ENCODE measurements at regions not wholly inside any gene's neighbourhood (a gene's known extent, or its start where the extent isn't known, plus 50 kb on each side); places are given as distances from the start of the nearest gene placed in this dataset.

DNA sequence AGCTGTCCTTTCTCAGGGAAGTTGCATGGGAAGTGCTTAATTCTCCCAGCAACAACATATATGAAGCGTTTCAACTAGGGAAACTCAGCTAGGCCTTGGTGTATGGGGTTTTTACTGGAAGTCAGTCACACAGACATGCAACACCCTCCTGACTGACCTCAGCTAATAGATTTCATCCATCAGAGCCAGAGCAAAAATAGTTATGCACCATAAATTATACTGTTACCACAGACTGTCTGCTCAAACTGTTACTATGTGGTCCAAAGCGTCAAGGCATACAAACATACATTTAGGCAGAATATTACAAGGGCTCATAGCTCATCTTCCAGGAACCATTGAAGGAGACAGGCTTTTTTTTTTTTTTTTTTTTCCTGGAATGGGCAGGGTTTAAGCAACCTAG, 417.9 kb downstream of the ANKRD7 start:
- no peaks in the 10 kb centered on the region for H3K4me1 ChIP-seq (ENCODE audit: control insufficient read depth in 5 of 5, insufficient read depth in 5 of 5, low read length in 5 of 5)
- H3K27me3 ChIP-seq (ENCODE audit: control insufficient read depth in 5 of 5, insufficient read depth in 4 of 5, low read length in 5 of 5): no peaks in the 10 kb centered on the region
- no peaks in the 10 kb centered on the region for H3K9me3 ChIP-seq (ENCODE audit: control insufficient read depth in 5 of 5, low read length in 5 of 5)
- no peaks in the 10 kb centered on the region for H3K36me3 ChIP-seq (ENCODE audit: control insufficient read depth in 5 of 5, insufficient read depth in 5 of 5, low read length in 5 of 5)
- H3K4me3 ChIP-seq (ENCODE audit: low read depth in 1 of 5, low read length in 5 of 5): no peak overlapping the region
- H3K27ac ChIP-seq (ENCODE audit: low read depth, low read length): no peak overlapping the region
- H3K9ac ChIP-seq (ENCODE audit: low read length in 5 of 5): no peak overlapping the region

DNA sequence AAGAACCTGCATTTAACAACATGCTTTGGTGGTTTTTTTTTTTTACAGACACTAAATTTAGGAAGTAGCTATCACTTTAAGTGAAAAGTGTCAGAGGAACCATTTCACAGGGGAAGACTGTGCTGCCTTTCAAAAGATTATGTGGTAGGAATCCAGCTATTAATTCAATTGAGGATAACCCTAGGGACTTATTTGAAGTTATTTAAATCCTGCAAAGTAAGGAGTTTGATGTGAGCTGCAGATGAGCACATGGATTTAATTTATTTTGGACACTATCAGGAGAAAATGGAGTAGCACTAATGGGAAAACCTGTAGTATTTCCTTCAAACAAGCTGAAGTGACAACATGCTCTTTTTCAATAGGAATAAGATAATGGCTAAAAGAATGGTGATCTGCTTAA, 419.8 kb downstream of the ANKRD7 start:
- no peak overlapping the region for H3K27ac ChIP-seq (ENCODE audit: low read depth, low read length)
- H3K4me1 ChIP-seq (ENCODE audit: control insufficient read depth in 5 of 5, insufficient read depth in 5 of 5, low read length in 5 of 5): no peaks in the 10 kb centered on the region
- H3K36me3 ChIP-seq (ENCODE audit: control insufficient read depth in 5 of 5, insufficient read depth in 5 of 5, low read length in 5 of 5): no peaks in the 10 kb centered on the region
- H3K27me3 ChIP-seq (ENCODE audit: control insufficient read depth in 5 of 5, insufficient read depth in 4 of 5, low read length in 5 of 5): no peaks in the 10 kb centered on the region
- no peaks in the 10 kb centered on the region for H3K9me3 ChIP-seq (ENCODE audit: control insufficient read depth in 5 of 5, low read length in 5 of 5)
- H3K9ac ChIP-seq (ENCODE audit: low read length in 5 of 5): no peak overlapping the region
- H3K4me3 ChIP-seq (ENCODE audit: low read depth in 1 of 5, low read length in 5 of 5): no peak overlapping the region

DNA sequence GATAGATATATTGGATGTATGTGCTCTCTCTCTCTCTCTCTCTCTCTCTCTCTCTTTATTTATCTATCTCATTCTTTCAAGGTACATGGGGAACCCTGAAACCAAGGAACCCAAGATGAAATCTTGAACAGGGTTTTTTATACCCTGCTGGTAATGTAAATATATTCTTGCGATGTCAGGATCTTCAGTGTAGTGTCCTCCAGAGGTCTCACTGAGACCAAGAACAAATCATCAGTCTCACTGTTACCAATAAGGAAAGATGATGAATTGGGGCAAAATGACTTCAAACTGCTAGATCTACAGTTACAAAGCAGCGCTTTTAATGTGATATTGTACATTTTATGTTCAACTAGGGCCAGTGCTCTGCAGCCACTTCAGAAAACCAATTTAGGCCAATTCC, 423.5 kb downstream of the ANKRD7 start:
- no peaks in the 10 kb centered on the region for H3K36me3 ChIP-seq (ENCODE audit: control insufficient read depth in 5 of 5, insufficient read depth in 5 of 5, low read length in 5 of 5)
- H3K9ac ChIP-seq (ENCODE audit: low read length in 5 of 5): no peak overlapping the region
- H3K4me1 ChIP-seq (ENCODE audit: control insufficient read depth in 5 of 5, insufficient read depth in 5 of 5, low read length in 5 of 5): no peaks in the 10 kb centered on the region
- no peak overlapping the region for H3K27ac ChIP-seq (ENCODE audit: low read depth, low read length)
- H3K27me3 ChIP-seq (ENCODE audit: control insufficient read depth in 5 of 5, insufficient read depth in 4 of 5, low read length in 5 of 5): no peaks in the 10 kb centered on the region
- H3K4me3 ChIP-seq (ENCODE audit: low read depth in 1 of 5, low read length in 5 of 5): no peak overlapping the region
- H3K9me3 ChIP-seq (ENCODE audit: control insufficient read depth in 5 of 5, low read length in 5 of 5): no peaks in the 10 kb centered on the region

DNA sequence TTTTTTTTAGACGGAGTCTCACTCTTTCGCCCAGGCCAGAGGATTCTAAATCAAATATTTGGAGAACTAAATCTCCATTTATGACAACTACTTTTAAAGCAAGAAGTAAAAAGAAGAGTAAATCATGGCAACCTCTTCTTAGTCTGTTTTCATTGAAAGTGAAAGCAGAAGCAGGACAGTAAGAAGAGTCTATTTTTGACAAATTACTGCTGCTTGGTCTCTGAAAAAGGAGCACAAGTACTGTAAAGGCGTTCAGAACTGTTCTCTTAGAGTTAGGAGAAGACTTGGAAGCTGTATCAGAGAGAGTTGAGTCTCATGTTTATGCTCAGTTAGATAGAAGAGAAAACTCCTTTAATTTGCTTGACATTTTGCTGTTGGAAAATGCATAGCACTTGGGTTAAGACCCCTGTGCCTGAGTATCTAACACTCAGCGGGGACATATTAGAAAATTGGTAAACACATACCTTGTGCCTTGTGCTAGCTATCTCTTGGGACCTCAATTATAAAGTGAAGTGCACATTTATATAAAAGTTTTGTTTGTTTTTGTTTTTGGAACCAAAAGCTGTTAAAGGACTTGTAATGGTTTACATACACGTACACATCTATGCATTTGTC, 433.0 kb downstream of the ANKRD7 start:
- no peak overlapping the region for H3K27ac ChIP-seq (ENCODE audit: low read depth, low read length)
- H3K36me3 ChIP-seq (ENCODE audit: control insufficient read depth in 5 of 5, insufficient read depth in 5 of 5, low read length in 5 of 5): no peaks in the 10 kb centered on the region
- H3K4me3 ChIP-seq (ENCODE audit: low read depth in 1 of 5, low read length in 5 of 5): no peak overlapping the region
- no peaks in the 10 kb centered on the region for H3K27me3 ChIP-seq (ENCODE audit: control insufficient read depth in 5 of 5, insufficient read depth in 4 of 5, low read length in 5 of 5)
- H3K9me3 ChIP-seq (ENCODE audit: control insufficient read depth in 5 of 5, low read length in 5 of 5): no peaks in the 10 kb centered on the region
- H3K9ac ChIP-seq (ENCODE audit: low read length in 5 of 5): no peak overlapping the region
- no peaks in the 10 kb centered on the region for H3K4me1 ChIP-seq (ENCODE audit: control insufficient read depth in 5 of 5, insufficient read depth in 5 of 5, low read length in 5 of 5)

DNA sequence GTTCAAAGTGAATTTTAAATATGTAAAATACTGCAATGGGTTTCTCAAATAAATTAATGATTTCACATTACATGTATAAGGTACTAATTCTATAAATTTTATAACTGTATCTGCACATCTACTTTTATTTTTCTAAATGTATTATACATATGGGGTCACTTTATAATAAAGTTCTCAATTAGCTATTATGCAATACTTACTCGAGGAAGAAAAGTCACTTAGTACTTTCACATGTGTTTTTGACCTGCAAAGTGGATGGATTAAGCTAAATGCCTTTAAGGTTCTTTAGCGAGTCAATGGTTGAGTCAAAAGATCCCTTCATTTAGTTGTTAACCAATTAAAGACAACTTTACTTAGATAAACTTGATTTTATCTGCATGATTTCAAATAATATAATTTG, 437.8 kb downstream of the ANKRD7 start:
- no peaks in the 10 kb centered on the region for H3K9me3 ChIP-seq (ENCODE audit: control insufficient read depth in 5 of 5, low read length in 5 of 5)
- no peaks in the 10 kb centered on the region for H3K36me3 ChIP-seq (ENCODE audit: control insufficient read depth in 5 of 5, insufficient read depth in 5 of 5, low read length in 5 of 5)
- no peaks in the 10 kb centered on the region for H3K4me1 ChIP-seq (ENCODE audit: control insufficient read depth in 5 of 5, insufficient read depth in 5 of 5, low read length in 5 of 5)
- no peak overlapping the region for H3K4me3 ChIP-seq (ENCODE audit: low read depth in 1 of 5, low read length in 5 of 5)
- no peak overlapping the region for H3K9ac ChIP-seq (ENCODE audit: low read length in 5 of 5)
- no peaks in the 10 kb centered on the region for H3K27me3 ChIP-seq (ENCODE audit: control insufficient read depth in 5 of 5, insufficient read depth in 4 of 5, low read length in 5 of 5)
- H3K27ac ChIP-seq (ENCODE audit: low read depth, low read length): no peak overlapping the region

DNA sequence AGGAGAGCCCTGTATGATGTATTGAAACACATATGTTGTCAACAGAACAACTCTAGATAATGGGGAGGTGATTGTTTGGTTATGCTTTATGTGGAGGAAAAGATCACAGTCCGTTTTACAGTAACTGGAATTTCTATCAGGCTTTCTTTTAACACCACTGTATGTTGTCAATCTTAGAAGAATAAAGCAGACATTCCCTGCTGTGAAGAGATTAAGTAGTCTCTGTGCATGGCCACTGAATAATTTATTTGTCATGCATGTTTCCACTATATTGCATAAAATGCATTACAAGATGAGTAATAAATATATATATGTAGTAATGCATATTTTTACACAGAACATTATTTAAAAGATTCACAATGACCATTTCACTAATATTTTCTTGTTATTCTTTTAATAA, 440.0 kb downstream of the ANKRD7 start:
- Histone ChIP-seq H3K4me3 (ENCODE audit: low read depth in 1 of 5, low read length in 5 of 5) (no peak overlapping the region), H3K9ac (ENCODE audit: low read length in 5 of 5) (no peak overlapping the region), H3K27me3 (ENCODE audit: control insufficient read depth in 5 of 5, insufficient read depth in 4 of 5, low read length in 5 of 5) (no peaks in the 10 kb centered on the region), H3K36me3 (ENCODE audit: control insufficient read depth in 5 of 5, insufficient read depth in 5 of 5, low read length in 5 of 5) (no peaks in the 10 kb centered on the region), H3K4me1 (ENCODE audit: control insufficient read depth in 5 of 5, insufficient read depth in 5 of 5, low read length in 5 of 5) (no peaks in the 10 kb centered on the region), H3K27ac (ENCODE audit: low read depth, low read length) (no peak overlapping the region), H3K9me3 (ENCODE audit: control insufficient read depth in 5 of 5, low read length in 5 of 5) (no peaks in the 10 kb centered on the region)

DNA sequence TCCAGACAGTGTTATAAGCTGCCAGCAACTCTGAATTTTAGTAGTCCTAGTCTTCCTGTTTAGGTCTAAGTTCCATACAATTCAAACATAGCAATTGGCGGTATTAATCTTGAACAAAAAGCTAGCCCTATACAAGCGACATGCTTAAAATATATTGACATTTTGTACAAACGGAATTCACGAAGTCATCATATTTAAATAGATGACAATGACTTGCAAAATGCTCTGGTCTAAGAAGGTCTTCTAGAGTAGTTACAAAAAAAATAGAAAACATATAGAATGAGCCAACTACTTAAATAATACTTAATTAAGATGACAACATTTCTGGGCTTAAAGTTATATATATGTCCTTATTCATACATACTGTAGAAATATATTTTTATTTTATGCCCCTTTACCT, 446.6 kb downstream of the ANKRD7 start:
- H3K4me1 ChIP-seq (ENCODE audit: control insufficient read depth in 5 of 5, insufficient read depth in 5 of 5, low read length in 5 of 5): no peaks in the 10 kb centered on the region
- H3K27me3 ChIP-seq (ENCODE audit: control insufficient read depth in 5 of 5, insufficient read depth in 4 of 5, low read length in 5 of 5): no peaks in the 10 kb centered on the region
- H3K36me3 ChIP-seq (ENCODE audit: control insufficient read depth in 5 of 5, insufficient read depth in 5 of 5, low read length in 5 of 5): no peaks in the 10 kb centered on the region
- no peaks in the 10 kb centered on the region for H3K9me3 ChIP-seq (ENCODE audit: control insufficient read depth in 5 of 5, low read length in 5 of 5)
- no peak overlapping the region for H3K9ac ChIP-seq (ENCODE audit: low read length in 5 of 5)
- no peak overlapping the region for H3K27ac ChIP-seq (ENCODE audit: low read depth, low read length)
- no peak overlapping the region for H3K4me3 ChIP-seq (ENCODE audit: low read depth in 1 of 5, low read length in 5 of 5)

DNA sequence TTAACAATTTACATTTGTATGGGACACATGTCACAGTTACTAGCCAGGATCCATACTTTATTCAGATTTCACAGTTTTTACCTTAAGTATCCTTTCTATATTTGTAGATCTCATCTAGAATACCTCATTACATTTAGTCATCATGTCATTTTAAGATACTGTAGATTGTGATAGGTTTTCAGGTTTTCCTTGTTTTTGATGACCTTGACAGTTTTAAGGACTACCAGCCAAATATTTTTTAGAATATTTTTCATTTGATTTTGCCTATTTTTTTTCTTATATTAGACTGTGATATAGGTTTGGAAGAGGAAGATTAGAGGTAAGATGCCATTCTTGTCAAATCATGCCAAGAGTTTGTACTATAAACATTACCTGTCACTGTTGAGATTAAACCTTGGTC, 460.3 kb downstream of the ANKRD7 start:
- Histone ChIP-seq H3K4me1 (ENCODE audit: control insufficient read depth in 5 of 5, insufficient read depth in 5 of 5, low read length in 5 of 5) (peaks cover 0 to 7% (median 0%) of the 10 kb centered on the region in 5 donors), H3K36me3 (ENCODE audit: control insufficient read depth in 5 of 5, insufficient read depth in 5 of 5, low read length in 5 of 5) (no peaks in the 10 kb centered on the region), H3K4me3 (ENCODE audit: low read depth in 1 of 5, low read length in 5 of 5) (no peak overlapping the region), H3K9me3 (ENCODE audit: control insufficient read depth in 5 of 5, low read length in 5 of 5) (no peaks in the 10 kb centered on the region), H3K27ac (ENCODE audit: low read depth, low read length) (no peak overlapping the region), H3K9ac (ENCODE audit: low read length in 5 of 5) (no peak overlapping the region), H3K27me3 (ENCODE audit: control insufficient read depth in 5 of 5, insufficient read depth in 4 of 5, low read length in 5 of 5) (no peaks in the 10 kb centered on the region)

DNA sequence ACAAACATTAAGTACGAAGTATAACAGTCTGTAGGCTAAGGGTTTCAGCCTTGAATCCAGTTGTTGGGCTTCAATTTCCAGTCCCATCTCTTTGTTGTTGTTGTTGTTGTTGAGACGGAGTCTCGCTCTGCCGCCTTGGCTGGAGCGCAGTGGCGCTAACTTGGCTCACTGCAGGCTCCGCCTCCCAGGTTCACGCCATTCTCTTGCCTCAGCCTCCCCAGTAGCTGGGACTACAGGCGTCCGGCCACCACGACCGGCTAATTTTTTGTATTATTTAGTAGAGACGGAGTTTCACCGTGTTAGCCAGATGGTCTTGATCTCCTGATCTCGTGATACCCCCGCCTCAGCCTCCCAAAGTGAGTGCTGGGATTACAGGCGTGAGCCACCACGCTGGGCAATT, 464.9 kb downstream of the ANKRD7 start:
- no peaks in the 10 kb centered on the region for H3K27me3 ChIP-seq (ENCODE audit: control insufficient read depth in 5 of 5, insufficient read depth in 4 of 5, low read length in 5 of 5)
- H3K4me1 ChIP-seq (ENCODE audit: control insufficient read depth in 5 of 5, insufficient read depth in 5 of 5, low read length in 5 of 5): peaks cover 0 to 4% (median 0%) of the 10 kb centered on the region in 5 donors
- H3K9me3 ChIP-seq (ENCODE audit: control insufficient read depth in 5 of 5, low read length in 5 of 5): no peaks in the 10 kb centered on the region
- H3K4me3 ChIP-seq (ENCODE audit: low read depth in 1 of 5, low read length in 5 of 5): no peak overlapping the region
- no peak overlapping the region for H3K9ac ChIP-seq (ENCODE audit: low read length in 5 of 5)
- no peak overlapping the region for H3K27ac ChIP-seq (ENCODE audit: low read depth, low read length)
- H3K36me3 ChIP-seq (ENCODE audit: control insufficient read depth in 5 of 5, insufficient read depth in 5 of 5, low read length in 5 of 5): no peaks in the 10 kb centered on the region

DNA sequence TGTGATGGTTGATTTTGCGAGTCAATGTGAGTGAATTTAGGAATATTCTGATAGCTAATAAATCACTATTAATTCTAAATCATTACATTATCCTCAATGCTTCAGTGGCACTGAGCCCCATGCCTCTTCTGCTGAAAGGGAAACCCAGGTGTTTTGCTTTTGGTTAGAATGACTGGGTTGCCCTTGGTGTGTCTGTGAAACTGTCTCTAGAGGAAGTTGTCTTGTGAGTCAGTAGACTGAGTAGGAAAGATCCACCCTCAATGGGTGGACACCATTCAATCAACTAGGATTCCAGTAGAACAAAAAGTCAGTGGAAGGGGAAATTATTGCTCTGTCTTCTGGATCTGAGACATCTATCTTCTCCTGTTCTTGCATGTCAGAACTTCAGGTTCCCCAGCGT, 472.4 kb downstream of the ANKRD7 start:
- Histone ChIP-seq H3K9me3 (ENCODE audit: control insufficient read depth in 5 of 5, low read length in 5 of 5) (no peaks in the 10 kb centered on the region), H3K4me1 (ENCODE audit: control insufficient read depth in 5 of 5, insufficient read depth in 5 of 5, low read length in 5 of 5) (peaks cover 0 to under 1% (median 0%) of the 10 kb centered on the region in 5 donors), H3K9ac (ENCODE audit: low read length in 5 of 5) (no peak overlapping the region), H3K27ac (ENCODE audit: low read depth, low read length) (no peak overlapping the region), H3K27me3 (ENCODE audit: control insufficient read depth in 5 of 5, insufficient read depth in 4 of 5, low read length in 5 of 5) (no peaks in the 10 kb centered on the region), H3K36me3 (ENCODE audit: control insufficient read depth in 5 of 5, insufficient read depth in 5 of 5, low read length in 5 of 5) (no peaks in the 10 kb centered on the region), H3K4me3 (ENCODE audit: low read depth in 1 of 5, low read length in 5 of 5) (no peak overlapping the region)

DNA sequence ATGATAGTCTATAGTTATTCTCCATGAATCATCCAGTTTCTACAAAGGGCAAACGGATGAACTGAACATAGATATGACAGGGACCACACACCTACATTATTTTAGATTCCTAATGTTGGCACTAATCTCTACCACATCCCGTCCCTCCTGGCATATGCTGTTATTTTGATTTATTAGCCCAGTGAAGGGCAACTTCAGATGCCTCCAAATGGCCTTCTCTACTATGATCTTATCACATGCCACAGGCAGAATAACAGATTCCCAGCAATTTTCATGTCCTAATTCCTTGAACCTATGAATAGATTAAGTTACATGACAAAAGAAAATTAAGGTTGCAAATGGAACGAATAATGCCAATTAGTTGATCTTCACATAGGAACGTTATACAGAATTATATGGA, 474.7 kb downstream of the ANKRD7 start:
- no peak overlapping the region for H3K27ac ChIP-seq (ENCODE audit: low read depth, low read length)
- H3K27me3 ChIP-seq (ENCODE audit: control insufficient read depth in 5 of 5, insufficient read depth in 4 of 5, low read length in 5 of 5): no peaks in the 10 kb centered on the region
- H3K9ac ChIP-seq (ENCODE audit: low read length in 5 of 5): no peak overlapping the region
- H3K9me3 ChIP-seq (ENCODE audit: control insufficient read depth in 5 of 5, low read length in 5 of 5): no peaks in the 10 kb centered on the region
- no peaks in the 10 kb centered on the region for H3K4me1 ChIP-seq (ENCODE audit: control insufficient read depth in 5 of 5, insufficient read depth in 5 of 5, low read length in 5 of 5)
- no peaks in the 10 kb centered on the region for H3K36me3 ChIP-seq (ENCODE audit: control insufficient read depth in 5 of 5, insufficient read depth in 5 of 5, low read length in 5 of 5)
- H3K4me3 ChIP-seq (ENCODE audit: low read depth in 1 of 5, low read length in 5 of 5): no peak overlapping the region

All from subcutaneous abdominal adipose tissue (tissue), 5 donors.